Caco-2 (cell line): ENCODE measurements at regions not wholly inside any gene's neighbourhood (a gene's known extent, or its start where the extent isn't known, plus 50 kb on each side); places are given as distances from the start of the nearest gene placed in this dataset.

Experiments used
- BruUV-seq: library from RNA; stranded (reverse); fragments of 400-500 nt; replicated peaks from 2 replicates; lab custom pipeline; 2021; lab: Mats Ljungman, UMichigan
- CTCF ChIA-PET: fragments of 300-600 bp; sonication (Branson Sonifier 250); formaldehyde crosslinking; loops from one replicate; lab custom pipeline; 2022; ENCODE audit warnings: antibody characterized with exemption; lab: Charles Lee
- POLR2A ChIA-PET: fragments of 300-600 bp; sonication (Branson Sonifier 250); formaldehyde crosslinking; loops from one replicate; lab custom pipeline; 2022; ENCODE audit warnings: antibody characterized with exemption; lab: Charles Lee
- DNase-seq, 2 experiments: peaks; one replicate each; pipeline versions ENCODE4 v3.0.0 to v3.0.0-alpha.2; 2020 to 2022
- H3K27me3 ChIP-seq: replicated peaks from 2 replicates; pipeline ENCODE4 v1.6.0; 2011; ENCODE audit warnings: low read length; ENCODE audit not compliant: control insufficient read depth, insufficient read depth
- H3K36me3 ChIP-seq: 2 replicates; pipeline ENCODE4 v1.5.1; 2011; ENCODE audit warnings: low read length; ENCODE audit not compliant: control insufficient read depth, insufficient read depth
- H3K4me1 ChIP-seq: fragments of 250-450 bp; sonication (Bioruptor Pico); 2 replicates; pipeline ENCODE4 v1.5.1; 2020; ENCODE audit warnings: mild to moderate bottlenecking
- H3K4me3 ChIP-seq: 2 replicates; pipeline ENCODE4 v1.5.1; 2011; ENCODE audit warnings: low read depth, mild to moderate bottlenecking, control low read depth, low read length
- H3K9me3 ChIP-seq: fragments of 250-450 bp; sonication (Bioruptor Pico); 2 replicates; pipeline ENCODE4 v1.5.1; 2020; ENCODE audit warnings: mild to moderate bottlenecking, moderate library complexity
- H3K27ac Mint-ChIP-seq: one replicate; pipeline ENCODE4 v1.8.0; 2022; ENCODE audit warnings: mixed read lengths; ENCODE audit not compliant: unreplicated experiment
- H3K27me3 Mint-ChIP-seq: one replicate; pipeline ENCODE4 v1.8.0; 2022; ENCODE audit warnings: mixed read lengths; ENCODE audit not compliant: insufficient read depth, unreplicated experiment
- H3K36me3 Mint-ChIP-seq: one replicate; pipeline ENCODE4 v1.8.0; 2022; ENCODE audit warnings: mild to moderate bottlenecking, mixed read lengths; ENCODE audit not compliant: insufficient read depth, unreplicated experiment
- H3K4me1 Mint-ChIP-seq: one replicate; pipeline ENCODE4 v1.8.0; 2022; ENCODE audit warnings: low read depth, mixed read lengths; ENCODE audit not compliant: unreplicated experiment
- H3K4me3 Mint-ChIP-seq: one replicate; pipeline ENCODE4 v1.8.0; 2022; ENCODE audit warnings: mild to moderate bottlenecking, moderate library complexity, mixed read lengths; ENCODE audit not compliant: unreplicated experiment
- H3K9me3 Mint-ChIP-seq: one replicate; pipeline ENCODE4 v1.8.0; 2022; ENCODE audit warnings: mixed read lengths; ENCODE audit not compliant: unreplicated experiment
- CTCF ChIP-seq, 2 experiments: fragments of 200-600 bp in 1 of 2; IDR thresholded peaks; 1 replicate in 1 of 2; 2 replicates in 1 of 2; pipeline versions ENCODE4 v1.5.1 to v1.8.0; 2011 to 2022; ENCODE audit warnings: antibody characterized with exemption in 1 of 2, control low read depth in 1 of 2, inconsistent platforms in 1 of 2, low read depth in 1 of 2, low read length in 1 of 2, mild to moderate bottlenecking in 1 of 2, moderate library complexity in 1 of 2; ENCODE audit not compliant: insufficient read depth in 1 of 2, severe bottlenecking in 1 of 2, unreplicated experiment in 1 of 2
- intact Hi-C: fragments of 100-400 bp; cut with micrococcal nuclease; formaldehyde crosslinking; loops from one replicate; pipeline ENCODE4 v1.10.0; 2022; ENCODE audit not compliant: unreplicated experiment

- Mint-ChIP-seq H3K27me3 (no peaks in the 10 kb centered on the region), H3K36me3 (peaks cover 46% of the 10 kb centered on the region), H3K27ac (peak overlapping the region; percentile 67), H3K9me3 (no peaks in the 10 kb centered on the region), H3K4me1 (peaks cover 27% of the 10 kb centered on the region), H3K4me3 (no peak overlapping the region)
- CTCF ChIA-PET: no interaction called here
- intact Hi-C loops: no loop called here
- no peak for TF ChIP-seq CTCF (IDR thresholded peaks at IDR 0.05; ENCODE audit: insufficient read depth in 1 of 2, low read depth in 1 of 2, low read length in 1 of 2, severe bottlenecking in 1 of 2, unreplicated experiment in 1 of 2)
- BruUV-seq: no TSS peak
- Histone ChIP-seq H3K4me1 (peaks cover 29% of the 10 kb centered on the region), H3K4me3 (no peak overlapping the region), H3K27me3 (no peaks in the 10 kb centered on the region), H3K9me3 (no peaks in the 10 kb centered on the region), H3K36me3 (no peaks in the 10 kb centered on the region)
- DNase-seq: no peak
- POLR2A ChIA-PET: no interaction called here
Observed at GRCh38 chr6:150740453-150740852, 125.0 kb upstream of the MTHFD1L start.

- DNase-seq: peak in 1 of 2 experiments; percentile 34
Observed at GRCh38 chr6:150741633-150742200, 123.8 kb upstream of the MTHFD1L start.

More at GRCh38 chr6:150741633-150742200, 123.8 kb upstream of the MTHFD1L start:
- Histone ChIP-seq H3K36me3 (no peaks in the 10 kb centered on the region), H3K27me3 (no peaks in the 10 kb centered on the region), H3K9me3 (no peaks in the 10 kb centered on the region), H3K4me1 (peaks cover 35% of the 10 kb centered on the region), H3K4me3 (no peak overlapping the region)
- ChIA-PET CTCF (interaction anchor here (0.9 to 2.1 kb wide), 4 partner anchors 55 to 324 kb away, joined by 3 to 33 read pairs (median 4); no protein-coding TSS in a partner anchor), POLR2A (interaction anchor here (0.6 kb wide), 1 partner anchor 54 kb away, joined by 3 read pairs; no protein-coding TSS in a partner anchor)
- intact Hi-C loops: loop anchor here (1.0 kb wide), 3 partner anchors 20 to 323 kb away; no protein-coding TSS in a partner anchor
- Mint-ChIP-seq H3K4me1 (peaks cover 40% of the 10 kb centered on the region), H3K36me3 (peaks cover 35% of the 10 kb centered on the region), H3K27ac (peak overlapping the region; percentile 67), H3K27me3 (no peaks in the 10 kb centered on the region), H3K9me3 (no peaks in the 10 kb centered on the region), H3K4me3 (peak overlapping the region; percentile 37)
- TF ChIP-seq CTCF (IDR thresholded peaks at IDR 0.05; ENCODE audit: insufficient read depth in 1 of 2, low read depth in 1 of 2, low read length in 1 of 2, severe bottlenecking in 1 of 2, unreplicated experiment in 1 of 2): peak in 1 of 2 experiments; percentile 37
- BruUV-seq: no TSS peak
